H1 (cell line): ENCODE measurements at regions not wholly inside any gene's neighbourhood (a gene's known extent, or its start where the extent isn't known, plus 50 kb on each side); places are given as distances from the start of the nearest gene placed in this dataset.

Experiments
- CTCF ChIA-PET: fragments of 300-600 bp; sonication (Branson Sonifier 250); formaldehyde crosslinking; loops from one replicate; lab custom pipeline; 2021; ENCODE audit not compliant: partially characterized antibody; lab: Charles Lee
- POLR2A ChIA-PET: fragments of 300-600 bp; sonication (Branson Sonifier 250); formaldehyde crosslinking; loops from one replicate; lab custom pipeline; 2021; ENCODE audit warnings: inconsistent platforms; ENCODE audit not compliant: partially characterized antibody; lab: Charles Lee
- DNase-seq, 2 experiments: peaks; one replicate each; pipeline versions ENCODE4 v3.0.0 to v3.0.0-alpha.2; 2010 to 2022; ENCODE audit warnings: low spot score in 2 of 2, low read depth in 1 of 2, mixed read lengths in 1 of 2
- FAIRE-seq: peaks from 2 replicates; lab custom pipeline; 2011; peaks lifted over from hg19 to GRCh38; lab: Jason Lieb, UNC
- H2AFZ ChIP-seq: 2 replicates; pipeline ENCODE4 v1.8.1; 2012; ENCODE audit warnings: low read length, inconsistent platforms
- H2AK5ac ChIP-seq: 2 replicates; pipeline ENCODE4 v1.6.1; 2013; ENCODE audit warnings: low read depth, low read length
- H2BK120ac ChIP-seq: replicated peaks from 2 replicates; pipeline ENCODE3; 2013; ENCODE audit warnings: low read depth, low read length, inconsistent platforms
- H2BK12ac ChIP-seq: 2 replicates; pipeline ENCODE4 v1.6.1; 2013; ENCODE audit warnings: low read depth, low read length
- H2BK15ac ChIP-seq: 2 replicates; pipeline ENCODE4 v1.6.1; 2013; ENCODE audit warnings: low read length
- H2BK20ac ChIP-seq: 2 replicates; pipeline ENCODE4 v1.6.1; 2013; ENCODE audit warnings: low read length
- H2BK5ac ChIP-seq: 2 replicates; pipeline ENCODE4 v1.6.1; 2013; ENCODE audit warnings: low read depth, low read length
- H3K14ac ChIP-seq: 2 replicates; pipeline ENCODE4 v1.6.1; 2013; ENCODE audit warnings: inconsistent platforms; ENCODE audit not compliant: insufficient read length
- H3K18ac ChIP-seq: 2 replicates; pipeline ENCODE4 v1.6.1; 2013; ENCODE audit warnings: low read length; ENCODE audit errors: extremely low read depth
- H3K23ac ChIP-seq: 2 replicates; pipeline ENCODE4 v1.6.1; 2013; ENCODE audit warnings: inconsistent platforms; ENCODE audit not compliant: insufficient read length
- H3K23me2 ChIP-seq: 2 replicates; pipeline ENCODE4 v1.6.1; 2013; ENCODE audit warnings: low read depth, low read length
- H3K27ac ChIP-seq: 2 replicates; pipeline ENCODE4 v1.6.1; 2011; ENCODE audit warnings: low read depth, low read length, inconsistent platforms
- H3K27me3 ChIP-seq, 4 experiments: replicated peaks in 1 of 4; 1 replicate in 1 of 4; 2 replicates in 3 of 4; pipeline versions ENCODE4 v1.6.1 to v1.8.1; 2011 to 2013; ENCODE audit warnings: low read length in 3 of 4, mild to moderate bottlenecking in 3 of 4, inconsistent platforms in 2 of 4, mixed read lengths in 2 of 4, moderate library complexity in 1 of 4; ENCODE audit not compliant: control insufficient read depth in 3 of 4, insufficient read depth in 3 of 4; ENCODE audit errors: extremely low read depth in 1 of 4
- H3K36me3 ChIP-seq, 4 experiments: 2 replicates each; pipeline versions ENCODE4 v1.6.1 to v1.8.1; 2011 to 2013; ENCODE audit warnings: mild to moderate bottlenecking in 4 of 4, low read length in 3 of 4, moderate library complexity in 2 of 4, control low read depth in 1 of 4, inconsistent platforms in 1 of 4; ENCODE audit not compliant: insufficient read depth in 4 of 4, control insufficient read depth in 2 of 4
- H3K4ac ChIP-seq: replicated peaks from 2 replicates; pipeline ENCODE3; 2013; ENCODE audit warnings: low read length, low read depth, mixed read lengths, inconsistent platforms; ENCODE audit not compliant: insufficient read length
- H3K4me1 ChIP-seq, 4 experiments: replicated peaks in 1 of 4; 1 replicate in 1 of 4; 2 replicates in 3 of 4; pipeline versions ENCODE4 v1.6.1 to v1.8.1; 2011 to 2013; ENCODE audit warnings: low read length in 3 of 4, inconsistent platforms in 2 of 4, mixed read lengths in 1 of 4; ENCODE audit not compliant: insufficient read depth in 4 of 4, control insufficient read depth in 3 of 4
- H3K4me2 ChIP-seq, 2 experiments: 2 replicates each; pipeline versions ENCODE4 v1.6.1 to v1.8.1; 2011 to 2013; ENCODE audit warnings: low read depth in 2 of 2, low read length in 2 of 2, control low read depth in 1 of 2, inconsistent platforms in 1 of 2, mild to moderate bottlenecking in 1 of 2; ENCODE audit not compliant: insufficient read depth in 1 of 2
- H3K4me3 ChIP-seq, 4 experiments: fragments of 200-600, 300-600 bp in 1 of 4; sonication (generic), shearing (Covaris generic), sonication (Bioruptor Twin) in 1 of 4; 2 replicates each; pipeline versions ENCODE4 v1.5.1 to v1.8.1; 2011 to 2016; ENCODE audit warnings: low read length in 4 of 4, low read depth in 3 of 4, control low read depth in 2 of 4, inconsistent platforms in 2 of 4, mild to moderate bottlenecking in 2 of 4, mixed read lengths in 1 of 4, moderate library complexity in 1 of 4; ENCODE audit not compliant: insufficient read depth in 2 of 4; ENCODE audit errors: extremely low read depth in 1 of 4
- H3K56ac ChIP-seq: replicated peaks from 2 replicates; pipeline ENCODE3; 2013; ENCODE audit warnings: low read depth, mild to moderate bottlenecking, mixed read lengths, low read length, inconsistent platforms; ENCODE audit not compliant: insufficient read length
- H3K79me1 ChIP-seq: 2 replicates; pipeline ENCODE4 v1.6.1; 2013; ENCODE audit warnings: low read depth, low read length, control low read depth
- H3K79me2 ChIP-seq, 2 experiments: 2 replicates each; pipeline versions ENCODE4 v1.6.1 to v1.8.1; 2012 to 2013; ENCODE audit warnings: low read length in 2 of 2, mild to moderate bottlenecking in 2 of 2, inconsistent platforms in 1 of 2; ENCODE audit not compliant: insufficient read depth in 2 of 2, control insufficient read depth in 1 of 2
- H3K9ac ChIP-seq, 4 experiments: replicated peaks in 1 of 4; 1 replicate in 1 of 4; 2 replicates in 3 of 4; pipeline versions ENCODE4 v1.6.1 to v1.8.1; 2011 to 2013; ENCODE audit warnings: low read depth in 3 of 4, low read length in 3 of 4, control low read depth in 2 of 4, mild to moderate bottlenecking in 2 of 4, moderate library complexity in 2 of 4, inconsistent platforms in 1 of 4; ENCODE audit errors: extremely low read depth in 1 of 4
- H3K9me3 ChIP-seq, 2 experiments: 2 replicates each; pipeline versions ENCODE4 v1.6.1 to v1.8.1; 2012 to 2013; ENCODE audit warnings: mild to moderate bottlenecking in 2 of 2, moderate library complexity in 2 of 2, control low read depth in 1 of 2, inconsistent platforms in 1 of 2, low read depth in 1 of 2, low read length in 1 of 2, mixed read lengths in 1 of 2; ENCODE audit not compliant: insufficient read depth in 2 of 2
- H4K20me1 ChIP-seq, 2 experiments: replicated peaks in 1 of 2; 2 replicates each; pipeline versions ENCODE3 to v1.8.1; 2011 to 2013; ENCODE audit warnings: inconsistent platforms in 2 of 2, low read length in 2 of 2, mild to moderate bottlenecking in 1 of 2; ENCODE audit not compliant: insufficient read depth in 2 of 2, control insufficient read depth in 1 of 2
- H4K5ac ChIP-seq: 2 replicates; pipeline ENCODE4 v1.6.1; 2013; ENCODE audit warnings: low read length, low read depth, mixed read lengths, inconsistent platforms; ENCODE audit not compliant: insufficient read length
- H4K8ac ChIP-seq: 2 replicates; pipeline ENCODE4 v1.8.0; 2013; ENCODE audit warnings: mild to moderate bottlenecking, moderate library complexity, low read length, inconsistent platforms; ENCODE audit not compliant: insufficient read depth; ENCODE audit errors: extremely low read depth
- H4K91ac ChIP-seq: replicated peaks from 2 replicates; pipeline ENCODE3; 2013; ENCODE audit warnings: low read length, mixed read lengths, inconsistent platforms; ENCODE audit not compliant: insufficient read length
- ASH2L ChIP-seq: fragments of 200-600, 300-600 bp; sonication (generic); IDR thresholded peaks from one replicate; pipeline ENCODE4 v1.7.1; 2017; ENCODE audit warnings: low read length
- BACH1 ChIP-seq: IDR thresholded peaks from 2 replicates; pipeline ENCODE4 v1.6.1; 2012; ENCODE audit warnings: low read length, improper control_type of control experiment
- BCL11A ChIP-seq, 2 experiments: IDR thresholded peaks; one replicate each; pipeline ENCODE4 v1.6.1; 2011; ENCODE audit warnings: low read depth in 2 of 2, low read length in 2 of 2, mild to moderate bottlenecking in 2 of 2
- CBX8 ChIP-seq: fragments of 300-800, 300-1000 bp; sonication (generic); IDR thresholded peaks from 2 replicates; pipeline ENCODE4 v1.7.1; 2016; ENCODE audit warnings: low read depth, low read length, borderline replicate concordance
- CTBP2 ChIP-seq: IDR thresholded peaks from 2 replicates; pipeline ENCODE4 v1.7.0; 2011; ENCODE audit warnings: borderline replicate concordance, mild to moderate bottlenecking, moderate library complexity, mixed read lengths, low read length; ENCODE audit not compliant: insufficient read depth, insufficient read length
- EZH2 ChIP-seq: fragments of 200-600 bp; sonication (generic); IDR thresholded peaks from 2 replicates; pipeline ENCODE4 v1.7.1; 2012; ENCODE audit warnings: low read depth, mild to moderate bottlenecking, moderate library complexity, low read length, inconsistent platforms; ENCODE audit not compliant: severe bottlenecking
- KDM5A ChIP-seq: fragments of 200-600 bp; IDR thresholded peaks from 2 replicates; pipeline ENCODE4 v1.7.1; 2012; ENCODE audit warnings: mild to moderate bottlenecking, low read length, inconsistent platforms, mixed read lengths
- MAFK ChIP-seq: IDR thresholded peaks from 2 replicates; pipeline ENCODE4 v1.6.1; 2012; ENCODE audit warnings: low read depth, mild to moderate bottlenecking, improper control_type of control experiment, low read length
- WGBS, 2 experiments: shearing (Covaris generic) in 1 of 2; methylation state at CpG; one replicate each; pipeline versions ENCODE4 v1.1.6 to v1.1.7; 2013 to 2015; ENCODE audit warnings: low lambda C conversion rate in 2 of 2, mixed read lengths in 2 of 2, inconsistent platforms in 1 of 2, low coverage in 1 of 2, missing lambda C conversion rate in 1 of 2; ENCODE audit not compliant: insufficient replicate concordance in 2 of 2, insufficient coverage in 1 of 2, insufficient read length in 1 of 2; ENCODE audit errors: extremely low coverage in 1 of 2, missing lambda C conversion rate in 1 of 2; 5-methylcytosine and 5-hydroxymethylcytosine counted together

GRCh38 chr5:158140120-158140731, 281.3 kb upstream of the CLINT1 start:
- H3K79me2 ChIP-seq, result no peaks in the 10 kb centered on the region

More at GRCh38 chr5:158140120-158140731, 281.3 kb upstream of the CLINT1 start:
- no peak overlapping the region for H3K56ac ChIP-seq
- no peak overlapping the region for H4K8ac ChIP-seq
- H2BK5ac ChIP-seq, result no peak overlapping the region
- no peaks in the 10 kb centered on the region for H3K9me3 ChIP-seq
- H4K91ac ChIP-seq, result no peak overlapping the region
- FAIRE-seq (no peak), DNase-seq (no peak)
- ChIA-PET POLR2A (no interaction called here), CTCF (interaction anchor here (1.2 to 1.4 kb wide), 3 partner anchors 14 to 992 kb away, joined by 3 to 6 read pairs (median 3); no protein-coding TSS in a partner anchor)
- no peak overlapping the region for H2BK20ac ChIP-seq
- no peaks in the 10 kb centered on the region for H3K27me3 ChIP-seq
- no peak overlapping the region for H3K4me2 ChIP-seq
- no peak overlapping the region for H3K14ac ChIP-seq
- H3K27ac ChIP-seq, result no peak overlapping the region
- H2AK5ac ChIP-seq, result no peak overlapping the region
- no peak overlapping the region for H2BK12ac ChIP-seq
- H4K5ac ChIP-seq, result no peak overlapping the region
- H3K79me1 ChIP-seq, result no peaks in the 10 kb centered on the region
- H2AFZ ChIP-seq, result no peak overlapping the region
- H3K9ac ChIP-seq, result no peak overlapping the region
- H3K18ac ChIP-seq, result no peak overlapping the region
- no peaks in the 10 kb centered on the region for H4K20me1 ChIP-seq
- H3K23ac ChIP-seq, result no peak overlapping the region
- no peaks in the 10 kb centered on the region for H3K23me2 ChIP-seq
- H3K36me3 ChIP-seq, result no peaks in the 10 kb centered on the region
- H3K4me3 ChIP-seq, result no peak overlapping the region
- H2BK15ac ChIP-seq, result no peak overlapping the region
- H2BK120ac ChIP-seq, result no peak overlapping the region
- no peak overlapping the region for H3K4ac ChIP-seq
- peaks cover 0 to 6% (median 4%) of the 10 kb centered on the region in 4 experiments; a peak in 2 of 7 replicates for H3K4me1 ChIP-seq
- TF ChIP-seq EZH2, result no peak
- no peak for TF ChIP-seq MAFK
- no peak for TF ChIP-seq BACH1
- no peak for TF ChIP-seq KDM5A
- no peak for TF ChIP-seq BCL11A (IDR thresholded peaks at IDR 0.05; ENCODE audit: low read depth in 2 of 2, low read length in 2 of 2)
- no peak for TF ChIP-seq CTBP2
- TF ChIP-seq ASH2L, result no peak
- TF ChIP-seq CBX8, result no peak
- 91% methylated on average over 4 of the region's 4 CpGs; no CpG with 5 or more reads in 1 of the 2 experiments for WGBS, 2 experiments
